ENCODE measurements at regions not wholly inside any gene's neighbourhood (a gene's known extent, or its start where the extent isn't known, plus 50 kb on each side); places are given as distances from the start of the nearest gene placed in this dataset.

DNA sequence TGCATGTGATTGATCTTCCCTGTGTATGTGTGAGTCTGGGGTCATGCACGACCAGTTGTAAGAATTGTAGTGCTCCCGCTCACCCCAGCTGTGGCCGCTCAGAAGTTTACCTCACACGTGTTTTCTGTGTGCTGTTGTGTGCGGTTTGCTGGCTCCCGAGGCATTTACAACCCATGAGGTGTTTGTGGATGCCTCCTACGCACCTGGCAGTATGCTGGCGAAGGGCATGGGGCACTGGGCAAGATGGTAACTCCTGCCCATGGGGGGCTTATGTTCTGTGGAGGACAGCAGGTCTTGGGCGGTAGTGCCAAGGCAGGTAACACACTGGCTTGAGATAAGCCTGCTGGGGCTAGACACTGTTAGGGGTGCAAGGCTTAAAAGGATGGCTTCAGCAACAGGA, 102.6 kb upstream of the HS6ST1 start:
- Mint-ChIP-seq H3K9me3 (peaks cover 0 to 2% of the 10 kb centered on the region in 2 donors), H3K27ac (no peak overlapping the region), H3K36me3 (ENCODE audit: insufficient read depth in 2 of 2) (peaks cover 2% of the 10 kb centered on the region in 2 donors), H3K27me3 (ENCODE audit: low read depth) (peaks cover 7% of the 10 kb centered on the region), H3K4me1 (ENCODE audit: low read depth) (no peaks in the 10 kb centered on the region), H3K4me3 (no peak overlapping the region)
- DNase-seq (no peak), ATAC-seq (replicated peaks in 1 of 2) (no peak)

DNA sequence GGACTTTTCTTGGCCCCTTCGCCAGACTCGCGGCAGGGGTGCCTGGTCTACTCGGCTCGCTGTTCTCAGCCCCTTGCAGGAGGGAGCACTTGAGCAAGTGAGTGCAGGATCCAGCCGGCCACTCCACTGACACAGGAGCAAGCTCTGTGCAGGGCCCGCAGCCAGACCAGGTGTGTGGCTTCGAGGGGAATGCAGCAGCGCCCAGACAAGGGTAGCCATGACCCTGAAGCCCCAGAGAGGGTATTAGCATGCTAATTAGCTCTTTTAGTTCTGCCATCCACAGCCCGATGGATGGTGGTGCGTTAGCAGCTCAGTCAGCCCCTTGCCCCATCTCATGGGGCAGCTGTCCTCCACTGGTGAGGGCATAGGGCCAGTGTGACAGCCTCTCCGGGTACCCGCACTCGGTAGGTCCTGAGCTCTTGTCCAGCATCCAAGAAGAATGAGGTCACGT, 103.2 kb upstream of the HS6ST1 start:
- no peaks in the 10 kb centered on the region for H3K4me1 Mint-ChIP-seq (ENCODE audit: low read depth)
- H3K27me3 Mint-ChIP-seq (ENCODE audit: low read depth): peaks cover 7% of the 10 kb centered on the region
- no peak for ATAC-seq (replicated peaks in 1 of 2)
- H3K27ac Mint-ChIP-seq: no peak overlapping the region
- peaks cover 2% of the 10 kb centered on the region in 2 donors for H3K36me3 Mint-ChIP-seq (ENCODE audit: insufficient read depth in 2 of 2)
- H3K9me3 Mint-ChIP-seq: peaks cover 0 to 2% of the 10 kb centered on the region in 2 donors
- H3K4me3 Mint-ChIP-seq: no peak overlapping the region
- DNase-seq: no peak

DNA sequence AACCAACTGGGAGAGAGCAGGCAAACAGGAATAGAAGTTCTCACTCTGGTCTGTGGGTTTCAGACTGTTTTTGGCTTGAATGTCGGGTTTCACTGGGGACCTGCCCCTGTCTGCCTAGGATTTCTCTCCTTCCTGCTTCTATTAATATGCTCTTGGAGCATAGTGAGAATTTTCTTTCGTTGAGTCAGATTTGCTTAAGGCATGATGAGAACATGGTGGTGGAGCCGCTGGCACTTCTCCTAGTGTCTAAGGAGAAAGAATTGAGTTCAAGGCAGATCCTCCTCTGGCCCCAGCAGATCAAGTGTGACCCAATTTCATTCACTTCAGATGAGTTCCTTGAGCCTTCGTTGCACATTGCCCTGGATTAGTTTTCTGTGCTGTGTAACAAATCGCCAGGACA, 103.9 kb upstream of the HS6ST1 start:
- no peak overlapping the region for H3K4me3 Mint-ChIP-seq
- peaks cover 0 to 2% of the 10 kb centered on the region in 2 donors for H3K9me3 Mint-ChIP-seq
- ATAC-seq (replicated peaks in 1 of 2): no peak
- no peak overlapping the region for H3K27ac Mint-ChIP-seq
- no peak for DNase-seq
- H3K4me1 Mint-ChIP-seq (ENCODE audit: low read depth): no peaks in the 10 kb centered on the region
- peaks cover 7% of the 10 kb centered on the region for H3K27me3 Mint-ChIP-seq (ENCODE audit: low read depth)
- H3K36me3 Mint-ChIP-seq (ENCODE audit: insufficient read depth in 2 of 2): peaks cover 2% of the 10 kb centered on the region in 2 donors

DNA sequence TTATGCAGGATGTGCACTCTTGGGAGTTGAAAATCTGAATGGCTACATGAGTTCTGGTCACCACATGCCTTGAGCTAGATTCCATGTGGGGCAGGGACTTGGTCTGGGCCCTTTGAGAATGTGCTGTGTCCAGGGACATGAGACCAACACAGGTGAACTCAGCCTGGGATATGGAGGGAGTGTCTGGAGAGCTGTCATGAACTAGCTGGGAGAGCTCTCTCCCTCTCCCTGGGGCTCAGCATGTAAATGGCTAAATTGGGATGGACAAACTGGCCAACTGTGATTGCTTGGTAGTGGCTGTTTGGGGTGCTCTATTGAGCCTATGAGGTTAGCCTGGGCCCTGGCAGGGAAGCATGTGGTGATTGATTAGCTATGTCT, 105.1 kb upstream of the HS6ST1 start:
- peaks cover 7% of the 10 kb centered on the region for H3K27me3 Mint-ChIP-seq (ENCODE audit: low read depth)
- no peak overlapping the region for H3K4me3 Mint-ChIP-seq
- no peak overlapping the region for H3K27ac Mint-ChIP-seq
- peaks cover 0 to 2% of the 10 kb centered on the region in 2 donors for H3K9me3 Mint-ChIP-seq
- H3K36me3 Mint-ChIP-seq (ENCODE audit: insufficient read depth in 2 of 2): peaks cover 2% of the 10 kb centered on the region in 2 donors
- H3K4me1 Mint-ChIP-seq (ENCODE audit: low read depth): no peaks in the 10 kb centered on the region
- ATAC-seq (replicated peaks in 1 of 2) (no peak), DNase-seq (no peak)

DNA sequence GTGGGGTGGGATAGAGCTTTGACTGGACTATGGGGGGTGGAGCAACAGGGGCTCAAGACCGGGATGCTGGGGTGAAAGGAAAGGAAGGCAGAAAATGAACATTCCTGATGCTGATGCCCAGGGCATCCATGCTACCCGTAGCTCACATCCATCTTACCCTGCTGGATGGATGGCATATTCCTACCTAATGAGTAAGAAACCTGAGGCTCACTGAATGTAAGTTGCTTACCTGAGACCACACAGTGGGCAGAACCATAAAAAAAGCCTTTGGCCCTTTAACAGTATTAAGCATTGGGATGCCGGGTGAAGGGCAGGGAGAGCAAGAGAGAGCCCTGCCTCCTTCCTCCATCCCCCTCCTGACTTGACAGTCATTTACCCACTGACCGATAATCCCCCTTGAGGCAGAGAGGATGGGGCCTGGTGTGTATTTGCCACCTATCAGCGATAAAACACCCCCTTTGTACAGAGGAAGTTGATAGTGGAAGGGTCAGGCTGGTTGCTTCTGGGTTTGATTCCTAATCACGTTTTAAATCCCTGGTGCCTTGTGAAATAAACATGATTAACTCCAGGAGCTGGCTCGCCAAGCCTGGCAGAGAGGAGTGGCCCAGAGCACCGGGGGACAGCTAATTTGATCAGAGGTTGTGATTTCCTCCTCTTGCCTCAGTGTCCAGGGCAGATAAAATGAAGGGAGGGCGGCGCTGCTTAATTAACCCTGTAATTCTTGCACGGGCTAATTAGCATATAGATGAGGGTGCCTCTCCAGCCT, 105.9 kb upstream of the HS6ST1 start:
- Mint-ChIP-seq H3K9me3 (peaks cover 0 to 3% of the 10 kb centered on the region in 2 donors), H3K27me3 (ENCODE audit: low read depth) (peaks cover 10% of the 10 kb centered on the region), H3K27ac (no peak overlapping the region), H3K4me1 (ENCODE audit: low read depth) (no peaks in the 10 kb centered on the region), H3K36me3 (ENCODE audit: insufficient read depth in 2 of 2) (peaks cover under 1% of the 10 kb centered on the region in 2 donors), H3K4me3 (no peak overlapping the region)
- no peak for DNase-seq
- ATAC-seq (replicated peaks in 1 of 2): no peak

DNA sequence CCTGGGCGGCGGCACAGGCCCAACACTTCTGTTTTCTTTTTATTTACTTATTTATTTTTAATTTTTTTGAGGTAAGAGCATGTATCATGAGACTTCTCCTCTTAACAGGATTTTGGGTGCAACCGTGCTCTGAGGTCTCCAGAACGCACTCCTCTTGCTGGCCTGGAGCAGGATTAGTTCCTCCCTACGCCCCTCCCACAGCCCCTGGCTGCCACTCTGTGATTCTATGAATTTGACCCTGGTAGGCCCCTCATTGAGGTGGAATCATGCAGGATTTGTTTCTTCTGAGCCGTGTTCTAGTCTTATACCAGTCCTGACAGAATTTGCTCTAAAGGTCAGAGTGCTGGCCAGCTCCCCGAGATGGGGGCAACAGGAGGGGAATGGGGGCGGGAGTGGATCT, 106.5 kb upstream of the HS6ST1 start:
- H3K4me3 Mint-ChIP-seq: no peak overlapping the region
- DNase-seq (no peak), ATAC-seq (replicated peaks in 1 of 2) (no peak)
- peaks cover 0 to 3% of the 10 kb centered on the region in 2 donors for H3K9me3 Mint-ChIP-seq
- peaks cover 17% of the 10 kb centered on the region for H3K27me3 Mint-ChIP-seq (ENCODE audit: low read depth)
- H3K36me3 Mint-ChIP-seq (ENCODE audit: insufficient read depth in 2 of 2): no peaks in the 10 kb centered on the region
- no peaks in the 10 kb centered on the region for H3K4me1 Mint-ChIP-seq (ENCODE audit: low read depth)
- H3K27ac Mint-ChIP-seq: no peak overlapping the region

DNA sequence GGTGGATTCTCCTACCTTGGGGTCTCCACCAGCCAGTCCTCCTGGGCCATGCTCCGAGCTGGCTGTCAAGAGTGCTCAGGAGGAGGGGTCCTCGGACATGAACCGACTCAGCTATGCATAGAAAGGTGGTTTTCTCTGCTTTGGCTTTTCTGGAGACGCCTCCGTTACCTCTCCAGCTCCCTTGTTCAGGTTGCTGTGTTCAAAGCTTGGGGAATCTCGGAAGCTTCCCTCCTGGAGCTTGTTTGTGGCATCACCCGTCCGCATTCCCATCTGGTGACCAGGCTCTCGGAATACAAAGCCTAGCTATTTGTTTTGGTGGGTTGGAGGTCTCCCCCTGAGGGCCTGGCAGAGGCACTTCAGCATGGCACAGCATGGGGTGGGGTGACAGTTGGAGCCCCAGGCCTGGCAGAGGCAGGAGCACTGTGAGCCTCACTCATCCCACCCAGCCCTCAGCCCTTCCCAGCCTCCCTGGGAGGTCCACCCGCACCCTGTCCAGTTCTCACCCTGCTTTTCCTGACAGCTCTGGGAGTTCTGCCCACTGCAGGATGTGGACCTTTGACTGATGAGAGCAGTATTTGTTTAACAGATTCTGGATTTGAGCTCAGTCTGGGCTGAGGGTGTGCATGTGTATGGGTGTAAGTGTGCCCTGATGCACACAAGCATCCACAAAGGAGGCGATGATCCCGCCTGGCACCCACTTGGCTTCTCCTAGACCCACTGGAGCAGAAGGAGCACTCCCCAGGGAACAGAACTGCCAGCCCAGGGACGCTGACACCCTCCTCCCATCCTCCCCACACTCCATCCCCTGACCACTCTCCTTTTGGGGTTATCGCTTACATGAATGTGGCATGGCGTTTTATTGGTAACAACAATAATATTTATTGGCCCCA, 107.3 kb upstream of the HS6ST1 start:
- H3K9me3 Mint-ChIP-seq: peaks cover 0 to 5% of the 10 kb centered on the region in 2 donors
- H3K4me1 Mint-ChIP-seq (ENCODE audit: low read depth): no peaks in the 10 kb centered on the region
- ATAC-seq (replicated peaks in 1 of 2): no peak

DNA sequence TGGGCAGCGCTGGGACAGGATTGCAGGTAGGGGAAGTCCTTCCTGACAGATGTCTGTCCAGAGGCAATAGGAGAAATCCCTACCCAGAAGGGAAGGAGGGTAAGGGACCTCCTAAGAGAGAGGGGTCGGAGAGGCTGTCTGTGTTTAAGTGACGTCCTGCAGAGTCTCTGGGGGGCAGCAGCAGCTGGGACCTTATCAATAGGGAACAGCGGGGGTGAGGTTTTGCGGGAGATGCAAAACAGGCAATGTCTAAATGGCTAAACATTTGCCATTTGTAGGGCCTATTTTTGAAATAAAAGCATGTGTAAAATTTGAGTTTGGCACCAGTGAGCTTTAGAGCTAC, 108.7 kb upstream of the HS6ST1 start:
- no peak for ATAC-seq (replicated peaks in 1 of 2)
- H3K4me1 Mint-ChIP-seq (ENCODE audit: low read depth): no peaks in the 10 kb centered on the region

More for the DNA sequence above, 107.3 kb upstream of the HS6ST1 start:
- H3K4me3 Mint-ChIP-seq: no peak overlapping the region
- DNase-seq: no peak
- H3K27me3 Mint-ChIP-seq (ENCODE audit: low read depth): peaks cover 14% of the 10 kb centered on the region
- H3K27ac Mint-ChIP-seq: no peak overlapping the region
- H3K36me3 Mint-ChIP-seq (ENCODE audit: insufficient read depth in 2 of 2): no peaks in the 10 kb centered on the region

DNA sequence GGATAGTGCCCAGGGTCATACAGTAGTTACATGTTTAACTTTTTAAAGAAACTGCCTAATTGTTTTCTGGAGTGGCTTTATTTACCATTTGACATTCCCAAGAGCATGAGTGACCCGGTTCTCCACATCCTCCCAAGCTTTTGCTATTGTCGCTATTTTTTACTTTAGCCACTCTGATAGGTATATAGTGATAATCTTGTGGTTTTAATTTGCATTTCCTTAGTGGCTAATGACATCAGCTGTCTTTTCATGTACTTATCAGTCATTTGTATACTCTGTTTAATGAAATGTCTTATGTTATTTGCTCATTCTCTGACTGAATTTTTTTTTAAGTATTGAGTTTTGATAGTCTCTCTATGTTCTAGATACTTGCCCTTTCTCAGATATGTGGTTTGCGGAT, 109.7 kb upstream of the HS6ST1 start:
- Mint-ChIP-seq H3K9me3 (peaks cover 0 to 7% of the 10 kb centered on the region in 2 donors), H3K4me3 (no peak overlapping the region), H3K4me1 (ENCODE audit: low read depth) (no peaks in the 10 kb centered on the region), H3K27me3 (ENCODE audit: low read depth) (peaks cover 11% of the 10 kb centered on the region), H3K27ac (no peak overlapping the region), H3K36me3 (ENCODE audit: insufficient read depth in 2 of 2) (no peaks in the 10 kb centered on the region)
- DNase-seq (no peak), ATAC-seq (replicated peaks in 1 of 2) (no peak)

More for the DNA sequence above, 108.7 kb upstream of the HS6ST1 start:
- H3K4me3 Mint-ChIP-seq: no peak overlapping the region
- no peaks in the 10 kb centered on the region for H3K36me3 Mint-ChIP-seq (ENCODE audit: insufficient read depth in 2 of 2)
- peaks cover 0 to 7% of the 10 kb centered on the region in 2 donors for H3K9me3 Mint-ChIP-seq
- no peak overlapping the region for H3K27ac Mint-ChIP-seq
- peaks cover 11% of the 10 kb centered on the region for H3K27me3 Mint-ChIP-seq (ENCODE audit: low read depth)
- no peak for DNase-seq

DNA sequence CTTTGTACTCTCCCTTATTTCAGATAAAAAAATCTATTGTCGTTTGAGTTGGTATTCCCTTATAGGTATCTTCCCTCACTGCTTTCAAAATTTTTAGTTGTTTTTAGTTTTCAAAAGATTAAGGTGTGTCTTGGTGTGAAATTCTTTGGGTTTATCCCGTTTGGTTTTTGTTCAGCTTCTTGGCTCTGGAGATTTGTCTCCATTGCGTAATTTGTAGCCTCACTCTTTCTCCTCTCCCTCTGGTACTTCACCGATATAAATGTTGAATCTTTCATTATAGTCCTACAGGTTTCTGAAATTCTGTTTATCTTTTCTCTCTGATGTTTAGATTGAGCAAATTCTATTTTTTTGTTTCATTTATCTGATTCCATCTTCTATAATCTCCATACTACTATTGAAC, 113.8 kb upstream of the HS6ST1 start:
- Mint-ChIP-seq H3K4me3 (no peak overlapping the region), H3K9me3 (peaks cover 0 to 7% of the 10 kb centered on the region in 2 donors), H3K27ac (no peak overlapping the region), H3K36me3 (ENCODE audit: insufficient read depth in 2 of 2) (no peaks in the 10 kb centered on the region), H3K4me1 (ENCODE audit: low read depth) (no peaks in the 10 kb centered on the region), H3K27me3 (ENCODE audit: low read depth) (peaks cover 17% of the 10 kb centered on the region)
- DNase-seq (no peak), ATAC-seq (replicated peaks in 1 of 2) (no peak)

DNA sequence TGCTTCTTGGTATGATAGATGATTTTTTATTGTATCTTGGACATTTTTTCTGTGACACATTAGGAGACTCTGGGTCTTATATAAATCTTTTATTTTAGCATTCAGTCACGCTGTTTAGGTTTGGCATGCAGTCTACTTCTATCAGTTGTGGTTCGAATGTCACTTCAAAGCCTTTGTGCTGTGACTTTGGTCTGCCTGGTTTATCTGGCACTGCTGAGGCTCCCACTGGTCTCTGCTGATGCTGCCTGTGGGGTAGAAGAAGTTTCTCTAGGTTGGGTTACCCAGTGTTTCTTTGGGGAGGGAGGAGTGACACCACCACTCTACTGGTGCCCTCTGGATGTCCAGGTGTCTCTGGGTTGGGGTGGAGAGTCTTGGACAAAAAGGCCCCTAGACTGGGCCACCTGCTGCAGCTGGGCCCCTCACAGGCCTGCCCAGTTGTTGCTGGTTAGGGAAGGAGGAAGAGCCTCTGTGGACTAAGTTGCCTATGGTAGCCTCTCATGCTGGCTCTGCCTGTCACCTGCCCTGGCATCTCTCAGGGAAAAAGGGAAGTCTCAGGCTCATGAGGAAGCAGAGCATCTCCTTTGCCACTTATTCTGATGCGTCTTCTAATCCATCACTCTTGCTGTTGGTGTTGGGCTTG, 115.4 kb upstream of the HS6ST1 start:
- H3K27me3 Mint-ChIP-seq (ENCODE audit: low read depth): peaks cover 17% of the 10 kb centered on the region
- no peak for DNase-seq
- H3K36me3 Mint-ChIP-seq (ENCODE audit: insufficient read depth in 2 of 2): no peaks in the 10 kb centered on the region
- H3K9me3 Mint-ChIP-seq: peaks cover 0 to 7% of the 10 kb centered on the region in 2 donors
- no peaks in the 10 kb centered on the region for H3K4me1 Mint-ChIP-seq (ENCODE audit: low read depth)
- no peak overlapping the region for H3K4me3 Mint-ChIP-seq
- no peak for ATAC-seq (replicated peaks in 1 of 2)
- H3K27ac Mint-ChIP-seq: no peak overlapping the region

DNA sequence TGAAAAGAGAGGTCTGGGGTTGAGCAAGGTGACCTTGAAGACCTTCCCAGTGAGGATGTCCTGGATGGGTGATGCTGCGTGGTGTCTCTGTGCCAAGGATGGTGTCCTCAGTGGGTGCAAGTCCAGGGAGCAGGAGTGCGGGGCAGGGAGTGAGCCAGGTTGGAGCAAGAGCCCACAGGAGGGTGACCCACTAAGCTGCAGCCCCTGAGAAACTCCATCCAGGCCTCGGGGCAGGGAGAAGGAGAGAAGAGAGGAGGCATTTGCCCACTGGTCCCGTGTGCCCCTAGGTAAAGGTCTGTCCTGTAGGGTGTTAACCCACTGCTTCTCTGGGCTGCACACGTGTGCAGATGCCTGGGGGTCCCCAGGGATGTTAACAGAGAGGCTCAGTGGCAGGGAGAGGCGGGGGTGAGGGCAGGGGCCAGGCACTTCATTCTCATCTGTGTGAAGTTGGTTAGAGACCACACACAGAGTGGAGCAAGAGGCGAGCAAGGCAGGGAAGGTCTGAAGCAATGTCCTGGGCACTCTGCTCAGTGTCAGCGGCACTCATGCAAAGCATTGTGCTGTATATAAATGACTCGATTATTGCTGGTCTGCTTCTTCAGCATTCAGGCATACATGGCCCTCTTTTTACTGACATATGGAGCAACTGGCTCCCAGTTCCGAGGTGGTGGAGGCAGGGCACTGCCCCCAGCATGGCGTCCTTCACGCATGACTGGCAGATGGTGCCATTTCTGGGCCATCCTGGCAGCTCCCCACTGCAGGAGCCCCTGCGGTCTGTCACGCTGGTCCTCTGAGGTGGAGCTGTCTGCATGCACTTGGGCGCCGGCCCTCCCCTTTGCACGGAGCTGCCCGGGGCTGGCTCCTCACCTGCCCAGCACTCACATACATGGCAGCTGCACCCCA, 117.2 kb upstream of the HS6ST1 start:
- H3K4me3 Mint-ChIP-seq: no peak overlapping the region
- no peaks in the 10 kb centered on the region for H3K36me3 Mint-ChIP-seq (ENCODE audit: insufficient read depth in 2 of 2)
- H3K27ac Mint-ChIP-seq: no peak overlapping the region
- peaks cover 0 to 2% of the 10 kb centered on the region in 2 donors for H3K9me3 Mint-ChIP-seq
- ATAC-seq (replicated peaks in 1 of 2) (no peak), DNase-seq (no peak)
- peaks cover 6% of the 10 kb centered on the region for H3K27me3 Mint-ChIP-seq (ENCODE audit: low read depth)
- no peaks in the 10 kb centered on the region for H3K4me1 Mint-ChIP-seq (ENCODE audit: low read depth)
